Skeletal muscle cell (primary cell): ENCODE measurements at regions not wholly inside any gene's neighbourhood (a gene's known extent, or its start where the extent isn't known, plus 50 kb on each side); places are given as distances from the start of the nearest gene placed in this dataset.
"Not testable (repeated sequence)": the region's sequence is repeated elsewhere in the genome, so short reads cannot be mapped to it uniquely, and the experiment has no call there.

Experiments used
- DNase-seq: peaks from one replicate; pipeline ENCODE4 v3.0.0-alpha.2; 2010; ENCODE audit warnings: low read depth
- H3K4me3 ChIP-seq: 2 replicates; pipeline ENCODE4 v1.5.1; 2011; ENCODE audit warnings: low read depth, mild to moderate bottlenecking, control low read depth, low read length, moderate library complexity

DNA sequence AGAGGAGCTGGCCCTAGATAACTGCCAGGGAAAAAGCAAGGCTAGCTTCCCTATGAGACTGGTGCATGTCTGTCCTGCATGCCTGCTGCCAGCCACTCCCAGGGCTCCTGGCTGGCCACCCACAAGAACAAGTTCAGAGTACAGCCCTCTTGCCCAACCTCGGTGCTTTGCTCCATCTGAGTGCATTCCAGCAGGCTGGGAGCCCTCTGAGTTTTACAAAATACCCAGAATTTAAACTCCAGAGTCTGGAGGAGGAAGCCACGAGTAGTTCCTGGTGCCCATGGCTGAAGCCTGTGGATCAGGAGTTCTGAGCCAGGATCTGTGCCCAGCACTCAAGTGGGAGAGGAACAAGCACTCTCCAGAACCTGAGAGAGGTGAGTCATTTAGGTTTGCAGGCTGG, 111.6 kb downstream of the MAGEE2 start:
- H3K4me3 ChIP-seq, result no peak overlapping the region
- DNase-seq, result no peak

DNA sequence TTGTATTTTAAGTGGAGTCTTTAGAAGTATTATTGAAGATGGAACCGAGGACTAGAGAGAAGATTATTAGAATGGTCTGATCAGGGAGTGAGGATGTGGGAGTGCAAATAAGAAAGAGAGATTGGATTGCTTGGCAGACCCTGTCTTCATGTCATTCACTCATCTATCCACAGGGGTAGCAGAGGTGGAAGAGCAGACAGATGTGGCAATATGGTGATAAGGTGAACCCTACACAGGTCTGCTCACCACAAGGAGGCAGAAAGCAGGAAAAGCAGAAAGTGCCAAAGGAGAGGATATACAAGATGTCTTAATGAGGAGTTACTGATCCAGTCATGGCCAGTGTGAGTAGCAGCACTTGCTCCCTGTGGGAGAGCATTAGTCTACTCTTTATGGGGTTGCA, 129.4 kb downstream of the MAGEE2 start:
- DNase-seq, result no peak
- H3K4me3 ChIP-seq, result no peak overlapping the region

DNA sequence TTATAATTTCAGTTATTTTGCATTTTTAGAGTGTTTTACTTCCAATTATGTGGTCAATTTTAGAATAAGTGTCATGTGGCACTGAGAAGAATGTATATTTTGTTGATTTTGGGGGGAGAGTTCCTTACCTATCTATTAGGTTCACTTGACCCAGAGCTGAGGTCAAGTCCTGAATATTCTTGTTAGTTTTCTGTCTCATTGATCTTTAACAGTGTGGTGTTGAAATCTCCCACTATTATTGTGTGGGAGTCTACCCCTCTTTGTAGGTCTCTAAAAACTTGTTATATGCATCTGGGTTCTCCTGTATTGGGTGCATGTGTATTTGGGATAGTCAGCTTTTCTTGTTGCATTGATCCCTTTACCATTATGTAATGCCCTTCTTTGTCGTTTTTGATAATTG, 127.0 kb upstream of the ZDHHC15 start:
- no peak for DNase-seq
- no peak overlapping the region for H3K4me3 ChIP-seq

DNA sequence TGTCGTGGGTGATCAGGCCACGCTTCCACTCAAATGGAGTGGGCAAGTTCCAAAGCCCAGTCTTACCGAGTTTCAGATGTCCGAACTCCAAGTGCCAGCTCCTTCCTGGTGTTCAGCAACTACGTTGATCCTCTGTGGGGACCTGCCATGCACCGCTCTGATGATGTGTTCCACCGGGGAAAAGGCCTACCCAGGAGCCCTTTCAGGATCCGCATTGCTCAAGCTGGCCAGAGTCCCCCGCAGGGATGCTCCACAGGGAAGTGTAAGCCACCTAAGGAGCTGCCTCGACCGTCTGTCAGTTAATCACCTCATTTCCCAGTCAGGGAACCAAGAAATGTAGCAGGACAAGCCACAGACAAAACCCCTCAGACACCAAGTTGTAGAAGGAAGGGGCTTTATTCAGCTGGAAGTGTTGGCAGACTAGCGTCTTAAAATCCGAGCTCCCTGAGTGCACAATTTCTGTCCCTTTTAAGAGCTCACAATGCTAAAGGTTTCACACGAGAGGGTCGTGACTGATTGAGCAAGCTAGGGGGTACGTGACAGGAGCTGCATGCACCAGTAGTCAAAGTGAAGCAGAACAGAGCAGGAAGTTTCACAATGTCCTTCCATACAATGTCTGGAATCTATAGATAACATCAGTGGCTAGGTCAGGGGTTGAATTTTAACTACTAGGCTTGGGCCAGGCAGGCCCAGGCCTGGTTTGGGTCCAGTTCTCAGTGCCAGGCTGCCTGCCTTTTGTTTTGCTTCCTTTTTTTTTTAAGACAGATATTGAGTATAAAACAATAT, 126.2 kb upstream of the ZDHHC15 start:
- H3K4me3 ChIP-seq, result no peak overlapping the region
- no peak for DNase-seq

DNA sequence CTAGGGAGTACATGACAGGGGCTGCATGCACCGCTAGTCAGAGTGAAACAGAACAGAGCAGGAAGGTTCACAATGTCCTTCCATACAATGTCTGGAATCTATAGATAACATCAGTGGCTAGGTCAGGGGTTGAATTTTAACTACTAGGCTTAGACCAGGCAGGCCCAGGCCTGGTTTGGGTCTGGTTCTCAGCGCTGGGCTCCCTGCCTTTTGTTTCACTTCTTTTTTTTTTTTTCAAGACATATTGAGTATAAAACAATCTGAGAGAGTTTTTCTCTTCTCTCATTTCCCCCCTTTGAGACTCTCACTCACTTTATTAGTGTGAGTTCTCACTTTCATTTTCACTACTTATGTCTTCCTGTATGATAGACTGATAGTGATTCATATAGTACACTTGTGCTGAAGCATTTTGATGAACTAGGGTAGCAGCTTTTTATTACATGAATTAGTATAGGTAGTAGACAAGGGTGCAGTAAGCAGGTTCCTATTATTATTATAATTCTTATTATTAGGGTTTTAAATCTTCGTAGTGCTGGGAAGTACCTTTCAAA, 120.0 kb upstream of the ZDHHC15 start:
- no peak overlapping the region for H3K4me3 ChIP-seq
- no peak for DNase-seq

DNA sequence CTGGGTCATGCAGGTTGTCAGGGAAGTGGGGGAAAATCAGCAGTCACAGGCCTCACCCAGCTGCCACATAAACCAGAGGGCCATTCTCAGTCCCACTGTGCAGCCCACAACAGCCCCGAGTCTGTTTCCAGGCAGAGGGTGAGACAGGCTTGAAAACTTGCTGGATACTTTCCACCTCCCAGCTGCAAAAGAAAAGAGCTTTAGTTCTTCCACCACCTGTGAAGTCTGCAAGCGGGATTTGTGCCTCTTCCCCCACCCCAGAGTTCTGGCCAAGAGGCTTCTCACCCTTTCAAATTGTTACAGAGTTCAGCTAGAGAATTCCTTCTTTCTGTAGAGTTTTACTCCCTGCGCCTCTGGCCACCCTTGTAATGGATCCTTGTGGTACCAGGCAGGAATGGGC, 115.5 kb upstream of the ZDHHC15 start:
- no peak overlapping the region for H3K4me3 ChIP-seq
- DNase-seq, result no peak

DNA sequence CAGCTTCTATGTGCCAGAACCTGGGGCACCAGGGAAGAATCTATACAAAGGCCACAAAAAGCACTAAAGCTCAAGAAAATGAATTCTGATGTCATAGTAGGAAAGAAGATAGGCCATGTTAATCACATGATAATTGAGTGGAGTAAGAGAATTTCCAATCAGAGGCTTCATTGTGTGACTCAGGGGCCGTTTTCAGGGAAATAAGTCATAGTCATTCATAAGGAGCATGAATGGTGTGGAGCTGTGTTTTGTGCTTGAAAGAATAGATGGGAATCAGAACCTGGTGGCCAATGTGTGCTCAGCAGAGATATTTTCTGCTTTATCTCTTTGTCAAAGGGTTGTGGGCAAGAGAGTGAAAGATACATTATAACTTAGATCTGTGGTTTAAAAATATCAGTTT, 102.4 kb upstream of the ZDHHC15 start:
- no peak for DNase-seq
- no peak overlapping the region for H3K4me3 ChIP-seq

DNA sequence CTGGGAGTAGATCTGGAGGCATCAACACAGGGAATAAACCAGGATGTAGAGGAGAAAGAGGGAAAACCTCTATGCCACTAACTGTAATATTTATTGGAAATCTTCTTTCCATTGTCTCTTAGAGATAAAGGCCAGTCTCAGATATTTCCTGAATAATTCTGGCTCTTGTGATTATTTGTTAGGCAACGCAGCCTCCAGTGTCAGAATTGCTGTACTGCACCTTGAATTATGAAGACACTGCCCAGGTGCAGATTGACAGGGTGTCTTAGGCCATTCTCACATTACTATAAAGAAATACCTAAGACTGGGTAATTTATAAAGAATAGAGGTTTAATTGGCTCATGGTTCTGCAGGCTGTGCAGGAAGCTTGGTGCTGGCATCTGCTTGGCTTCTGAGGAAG, 100.7 kb upstream of the ZDHHC15 start:
- no peak for DNase-seq
- no peak overlapping the region for H3K4me3 ChIP-seq

DNA sequence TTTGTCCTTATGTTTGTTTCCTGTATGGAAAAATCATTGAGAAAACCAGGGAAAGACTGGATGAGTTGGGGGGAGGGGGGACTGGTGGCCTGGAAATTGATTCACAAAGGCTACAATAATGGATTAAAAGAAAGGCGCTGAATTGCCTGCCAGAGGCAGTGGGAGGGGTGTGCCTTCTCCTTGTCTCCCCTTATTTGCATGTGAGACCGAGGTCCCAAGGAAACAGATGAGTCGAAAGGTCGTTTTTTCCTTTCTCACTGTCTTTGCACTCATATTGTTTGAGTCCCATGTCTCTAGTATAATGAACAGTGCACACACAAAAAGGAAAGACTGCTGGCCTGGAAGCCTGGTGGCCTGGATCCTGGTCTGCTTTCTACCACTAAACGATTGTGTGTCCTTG, 86.6 kb upstream of the ZDHHC15 start:
- DNase-seq, result no peak
- no peak overlapping the region for H3K4me3 ChIP-seq

DNA sequence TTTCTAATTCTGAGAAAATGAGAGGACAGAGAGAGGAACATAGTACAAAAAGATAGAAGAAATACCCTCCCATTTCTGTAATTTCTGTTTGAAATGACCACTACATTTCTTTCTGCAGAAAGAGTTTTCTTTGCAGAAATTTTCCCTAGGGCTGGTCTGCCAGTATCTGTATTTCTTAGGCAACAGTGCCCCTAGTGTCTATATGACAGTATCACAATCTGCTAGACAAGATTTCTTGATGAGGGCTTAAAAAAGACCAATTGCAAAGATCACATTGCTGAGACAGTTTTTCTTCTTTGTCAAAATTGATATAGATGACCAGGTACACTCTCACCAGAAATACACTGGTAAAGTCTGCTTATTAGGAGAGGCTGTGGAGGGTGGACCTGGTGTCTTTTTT, 81.0 kb upstream of the ZDHHC15 start:
- DNase-seq, result peak; percentile 0
- no peak overlapping the region for H3K4me3 ChIP-seq

DNA sequence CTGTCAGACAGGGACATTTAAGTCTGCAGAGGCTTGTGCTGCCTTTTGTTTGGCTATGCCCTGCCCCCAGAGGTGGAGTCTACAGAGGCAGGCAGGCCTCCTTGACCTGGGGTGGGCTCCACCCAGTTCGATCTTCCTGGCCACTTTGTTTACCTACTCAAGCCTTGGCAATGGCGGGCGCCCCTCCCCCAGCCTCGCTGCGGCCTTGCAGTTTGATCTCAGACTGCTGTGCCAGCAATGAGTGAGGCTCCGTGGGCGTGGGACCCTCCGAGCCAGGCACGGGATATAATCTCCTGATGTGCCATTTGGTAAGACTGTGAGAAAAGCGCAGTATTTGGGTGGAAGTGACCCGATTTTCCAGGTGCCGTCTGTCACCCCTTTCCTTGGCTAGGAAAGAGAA, 79.2 kb upstream of the ZDHHC15 start:
- not testable (repeated sequence) for DNase-seq, H3K4me3 ChIP-seq

DNA sequence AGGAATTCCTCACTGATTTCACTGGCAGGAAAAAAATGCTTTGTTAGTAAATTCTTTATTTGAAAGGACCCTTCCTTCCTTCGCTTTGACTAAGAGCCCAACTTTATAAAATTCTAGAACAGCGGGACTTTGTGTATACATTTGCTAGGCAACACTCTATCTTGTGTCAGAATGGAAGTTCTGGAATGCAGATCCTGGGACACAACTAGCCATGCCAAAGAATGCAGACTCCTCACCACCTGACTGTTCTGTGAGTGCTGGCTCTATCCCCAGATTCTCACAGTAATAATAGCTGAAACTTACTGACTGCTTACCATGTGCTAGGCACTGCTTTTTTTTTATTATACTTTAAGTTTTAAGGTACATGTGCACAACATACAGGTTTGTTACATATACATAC, 73.3 kb upstream of the ZDHHC15 start:
- no peak overlapping the region for H3K4me3 ChIP-seq
- DNase-seq, result no peak

DNA sequence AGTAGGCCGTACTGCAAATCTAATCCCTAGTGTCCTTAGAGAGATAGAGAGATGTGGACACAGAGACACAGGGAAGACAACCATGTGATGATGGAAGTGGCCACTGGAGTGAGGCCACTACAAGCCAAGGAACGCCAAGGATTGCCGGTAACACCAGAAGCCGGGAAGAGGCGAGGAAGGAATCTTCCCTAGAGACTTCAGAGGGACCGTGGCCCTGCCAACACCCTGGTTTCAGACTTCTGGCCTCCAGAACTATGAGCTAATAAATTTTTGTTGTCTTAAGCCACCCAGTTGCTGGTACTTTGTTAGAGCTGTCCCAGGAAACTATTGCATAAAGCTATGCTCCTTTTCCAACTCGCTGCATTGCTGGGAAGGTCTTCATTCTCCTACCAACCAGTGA, 70.3 kb upstream of the ZDHHC15 start:
- not testable (repeated sequence) for DNase-seq

DNA sequence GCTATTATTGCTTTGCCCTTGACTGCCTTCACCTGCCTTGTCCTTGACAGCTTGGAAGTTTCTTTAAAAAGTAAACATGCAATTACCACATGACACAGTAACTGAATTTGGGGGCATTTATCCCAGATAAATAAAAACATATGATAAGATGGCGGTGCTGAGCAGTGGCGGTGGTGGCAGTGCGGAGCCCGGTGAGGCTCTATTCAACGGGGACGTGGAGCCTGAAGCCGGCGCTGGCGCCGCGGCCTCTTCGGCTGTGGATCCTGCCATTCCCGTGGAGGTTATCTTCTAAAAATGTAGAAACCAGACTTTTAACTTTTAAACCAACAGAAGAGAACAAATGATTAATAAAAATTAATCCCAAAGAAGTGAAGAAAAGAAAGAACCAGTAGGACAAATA, 59.7 kb upstream of the ZDHHC15 start:
- no peak for DNase-seq
- H3K4me3 ChIP-seq, result no peak overlapping the region

More for the DNA sequence above, 70.3 kb upstream of the ZDHHC15 start:
- H3K4me3 ChIP-seq, result not testable (repeated sequence)
